BLaER1 treated with 17β-estradiol and CSF1 and Interleukin-3, amounts not matched to agents 10 nM and 100 nM (cell line): ENCODE measurements at regions not wholly inside any gene's neighbourhood (a gene's known extent, or its start where the extent isn't known, plus 50 kb on each side); places are given as distances from the start of the nearest gene placed in this dataset.

Experiments
- H3K27ac ChIP-seq, 11 experiments: shearing (Covaris generic); formaldehyde crosslinking; 2 replicates each; pipeline ENCODE4 v1.8.1; 2022
- H3K27me3 ChIP-seq, 11 experiments: shearing (Covaris generic); formaldehyde crosslinking; 2 replicates each; pipeline ENCODE4 v1.8.1; 2022
- H3K36me3 ChIP-seq, 11 experiments: shearing (Covaris generic); formaldehyde crosslinking; 2 replicates each; pipeline ENCODE4 v1.8.1; 2022
- H3K4me1 ChIP-seq, 10 experiments: shearing (Covaris generic); formaldehyde crosslinking; 2 replicates each; pipeline ENCODE4 v1.8.1; 2022
- H3K4me2 ChIP-seq, 11 experiments: shearing (Covaris generic); formaldehyde crosslinking; 2 replicates each; pipeline ENCODE4 v1.8.1; 2022
- H3K4me3 ChIP-seq, 10 experiments: shearing (Covaris generic); formaldehyde crosslinking; 2 replicates each; pipeline ENCODE4 v1.8.1; 2022
- H3K9ac ChIP-seq, 11 experiments: shearing (Covaris generic); formaldehyde crosslinking; 2 replicates each; pipeline ENCODE4 v1.8.1; 2022
- H3K9me3 ChIP-seq, 11 experiments: shearing (Covaris generic); formaldehyde crosslinking; replicated peaks in 1 of 11; 2 replicates each; pipeline ENCODE4 v1.8.1; 2022
- H4K20me1 ChIP-seq, 11 experiments: shearing (Covaris generic); formaldehyde crosslinking; 2 replicates each; pipeline ENCODE4 v1.8.1; 2022
- Cebpa-rat ChIP-seq, 11 experiments: shearing (Covaris generic); IDR thresholded peaks; 2 replicates each; pipeline ENCODE4 v1.8.1; 2022

- no peak overlapping the region for H3K4me3 ChIP-seq
- H4K20me1 ChIP-seq, result no peaks in the 10 kb centered on the region
- peaks cover 0 to 24% (median 6%) of the 10 kb centered on the region in 10 experiments; a peak in 10 of 20 replicates for H3K4me1 ChIP-seq
- no peaks in the 10 kb centered on the region for H3K36me3 ChIP-seq
- H3K9ac ChIP-seq, result no peak overlapping the region; a peak in 1 of 22 replicates
- H3K4me2 ChIP-seq, result peak overlapping the region in 6 of 11 experiments; percentile 14 to 87 (median 30); a peak in 8 of 22 replicates
- TF ChIP-seq Cebpa-rat (IDR thresholded peaks at IDR 0.05), result no peak
- peaks cover 0 to 7% (median 0%) of the 10 kb centered on the region in 11 experiments; a peak in 1 of 22 replicates for H3K9me3 ChIP-seq
- H3K27ac ChIP-seq, result peak overlapping the region in 2 of 11 experiments; percentile 4 to 50; a peak in 2 of 22 replicates
- H3K27me3 ChIP-seq, result no peaks in the 10 kb centered on the region
Observed at GRCh38 chr7:45451342-45452035, 122.7 kb upstream of the ADCY1 start.

GRCh38 chr7:45454771-45455170 is 119.4 kb upstream of the ADCY1 start:
- peaks cover 5 to 24% (median 9%) of the 10 kb centered on the region in 10 experiments; a peak in 17 of 20 replicates for H3K4me1 ChIP-seq
- H3K36me3 ChIP-seq, result no peaks in the 10 kb centered on the region
- H3K9ac ChIP-seq, result no peak overlapping the region
- no peak for TF ChIP-seq Cebpa-rat (IDR thresholded peaks at IDR 0.05)
- H3K9me3 ChIP-seq, result no peaks in the 10 kb centered on the region
- H3K4me3 ChIP-seq, result no peak overlapping the region
- no peak overlapping the region for H3K27ac ChIP-seq
- H3K27me3 ChIP-seq, result no peaks in the 10 kb centered on the region
- H4K20me1 ChIP-seq, result no peaks in the 10 kb centered on the region
- no peak overlapping the region for H3K4me2 ChIP-seq

GRCh38 chr7:45455662-45456061 is 118.5 kb upstream of the ADCY1 start:
- Histone ChIP-seq H3K9ac (no peak overlapping the region), H3K4me2 (no peak overlapping the region), H3K36me3 (no peaks in the 10 kb centered on the region), H3K4me1 (peaks cover 5 to 18% (median 9%) of the 10 kb centered on the region in 10 experiments; a peak in 17 of 20 replicates), H3K4me3 (no peak overlapping the region), H3K27ac (no peak overlapping the region), H3K27me3 (no peaks in the 10 kb centered on the region), H4K20me1 (no peaks in the 10 kb centered on the region), H3K9me3 (no peaks in the 10 kb centered on the region)
- TF ChIP-seq Cebpa-rat (IDR thresholded peaks at IDR 0.05), result no peak

GRCh38 chr7:45456105-45456504 is 118.1 kb upstream of the ADCY1 start:
- no peak overlapping the region for H3K27ac ChIP-seq
- H3K4me2 ChIP-seq, result no peak overlapping the region
- no peaks in the 10 kb centered on the region for H3K27me3 ChIP-seq
- H3K4me3 ChIP-seq, result no peak overlapping the region
- H3K36me3 ChIP-seq, result no peaks in the 10 kb centered on the region
- H3K9ac ChIP-seq, result no peak overlapping the region
- peaks cover 5 to 13% (median 9%) of the 10 kb centered on the region in 10 experiments; a peak in 17 of 20 replicates for H3K4me1 ChIP-seq
- TF ChIP-seq Cebpa-rat (IDR thresholded peaks at IDR 0.05), result no peak
- H4K20me1 ChIP-seq, result no peaks in the 10 kb centered on the region
- no peaks in the 10 kb centered on the region for H3K9me3 ChIP-seq

- peak overlapping the region in 3 of 11 experiments; percentile 22 to 35 (median 34); a peak in 3 of 22 replicates for H3K4me2 ChIP-seq
- no peak overlapping the region for H3K4me3 ChIP-seq
- peaks cover 0 to 9% (median 6%) of the 10 kb centered on the region in 10 experiments; a peak in 14 of 20 replicates for H3K4me1 ChIP-seq
- no peak for TF ChIP-seq Cebpa-rat (IDR thresholded peaks at IDR 0.05)
- no peak overlapping the region for H3K9ac ChIP-seq
- no peaks in the 10 kb centered on the region for H3K27me3 ChIP-seq
- H4K20me1 ChIP-seq, result no peaks in the 10 kb centered on the region
- no peak overlapping the region for H3K27ac ChIP-seq
- no peaks in the 10 kb centered on the region for H3K36me3 ChIP-seq
- no peaks in the 10 kb centered on the region for H3K9me3 ChIP-seq
Observed at GRCh38 chr7:45456747-45457524, 117.2 kb upstream of the ADCY1 start.

- H3K4me3 ChIP-seq, result no peak overlapping the region
- TF ChIP-seq Cebpa-rat (IDR thresholded peaks at IDR 0.05), result no peak
- no peaks in the 10 kb centered on the region for H3K27me3 ChIP-seq
- H3K27ac ChIP-seq, result no peak overlapping the region
- H3K9me3 ChIP-seq, result no peaks in the 10 kb centered on the region
- no peaks in the 10 kb centered on the region for H4K20me1 ChIP-seq
- peak overlapping the region in 4 of 11 experiments; percentile 8 to 35 (median 28); a peak in 4 of 22 replicates for H3K4me2 ChIP-seq
- H3K36me3 ChIP-seq, result no peaks in the 10 kb centered on the region
- peaks cover 0 to 9% (median 2%) of the 10 kb centered on the region in 10 experiments; a peak in 7 of 20 replicates for H3K4me1 ChIP-seq
- no peak overlapping the region for H3K9ac ChIP-seq
Observed at GRCh38 chr7:45457591-45457990, 116.6 kb upstream of the ADCY1 start.

- TF ChIP-seq Cebpa-rat (IDR thresholded peaks at IDR 0.05), result no peak
- H3K9me3 ChIP-seq, result peaks cover 4 to 8% (median 6%) of the 10 kb centered on the region in 11 experiments; a peak in 16 of 22 replicates
- no peak overlapping the region for H3K9ac ChIP-seq
- no peak overlapping the region for H3K4me2 ChIP-seq
- H3K36me3 ChIP-seq, result no peaks in the 10 kb centered on the region
- H3K27ac ChIP-seq, result no peak overlapping the region
- H4K20me1 ChIP-seq, result no peaks in the 10 kb centered on the region
- H3K4me1 ChIP-seq, result peaks cover 0 to 9% (median 2%) of the 10 kb centered on the region in 10 experiments; a peak in 7 of 20 replicates
- H3K27me3 ChIP-seq, result no peaks in the 10 kb centered on the region
- H3K4me3 ChIP-seq, result no peak overlapping the region
Observed at GRCh38 chr7:45459476-45459875, 114.7 kb upstream of the ADCY1 start.

GRCh38 chr7:45460379-45460778 is 113.8 kb upstream of the ADCY1 start:
- no peak for TF ChIP-seq Cebpa-rat (IDR thresholded peaks at IDR 0.05)
- no peak overlapping the region for H3K9ac ChIP-seq
- H3K4me2 ChIP-seq, result no peak overlapping the region
- H3K4me1 ChIP-seq, result peaks cover 0 to 9% (median 2%) of the 10 kb centered on the region in 10 experiments; a peak in 7 of 20 replicates
- H3K27ac ChIP-seq, result no peak overlapping the region
- H3K4me3 ChIP-seq, result no peak overlapping the region
- no peaks in the 10 kb centered on the region for H3K36me3 ChIP-seq
- H4K20me1 ChIP-seq, result no peaks in the 10 kb centered on the region
- H3K27me3 ChIP-seq, result no peaks in the 10 kb centered on the region
- peaks cover 4 to 8% (median 6%) of the 10 kb centered on the region in 11 experiments; a peak in 16 of 22 replicates for H3K9me3 ChIP-seq

GRCh38 chr7:45461026-45461425 is 113.1 kb upstream of the ADCY1 start:
- no peaks in the 10 kb centered on the region for H4K20me1 ChIP-seq
- no peak overlapping the region for H3K4me2 ChIP-seq
- H3K27ac ChIP-seq, result no peak overlapping the region
- H3K36me3 ChIP-seq, result no peaks in the 10 kb centered on the region
- H3K4me3 ChIP-seq, result no peak overlapping the region
- H3K27me3 ChIP-seq, result no peaks in the 10 kb centered on the region
- no peak for TF ChIP-seq Cebpa-rat (IDR thresholded peaks at IDR 0.05)
- peaks cover 4 to 8% (median 6%) of the 10 kb centered on the region in 11 experiments; a peak in 16 of 22 replicates for H3K9me3 ChIP-seq
- peaks cover 0 to 9% (median 2%) of the 10 kb centered on the region in 10 experiments; a peak in 7 of 20 replicates for H3K4me1 ChIP-seq
- H3K9ac ChIP-seq, result no peak overlapping the region
